ENCODE measurements at regions not wholly inside any gene's neighbourhood (a gene's known extent, or its start where the extent isn't known, plus 50 kb on each side); places are given as distances from the start of the nearest gene placed in this dataset.

DNA sequence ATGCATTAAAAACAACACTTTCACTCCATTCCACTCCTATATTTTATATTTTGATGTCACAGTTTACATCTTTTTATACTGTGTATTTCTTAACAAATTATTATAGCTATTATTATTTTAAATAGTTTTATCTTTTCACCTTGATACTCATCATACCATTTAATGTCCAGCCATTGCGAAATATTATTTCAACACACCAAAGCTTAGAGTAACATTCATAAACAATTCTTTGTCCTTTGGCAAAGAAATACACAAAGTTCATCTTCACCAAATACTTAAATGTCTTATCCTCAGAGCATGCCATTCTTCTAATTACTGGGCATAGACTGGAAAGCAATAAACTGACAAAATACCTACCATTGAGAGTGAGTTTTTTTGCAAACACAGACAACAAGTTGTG is 1963.4 kb upstream of the FLRT2 start:
- Histone ChIP-seq H3K4me1 (ENCODE audit: control insufficient read depth, insufficient read depth, low read length) (peaks cover 5% of the 10 kb centered on the region), H3K9me3 (ENCODE audit: control insufficient read depth, low read length) (peaks cover 5% of the 10 kb centered on the region), H3K4me3 (ENCODE audit: low read length) (no peak overlapping the region), H3K36me3 (ENCODE audit: control insufficient read depth, insufficient read depth, low read length, severe bottlenecking) (no peaks in the 10 kb centered on the region), H3K27me3 (replicated peaks; ENCODE audit: control insufficient read depth, insufficient read depth, low read length) (no peaks in the 10 kb centered on the region), H3K9ac (ENCODE audit: low read length) (no peak overlapping the region)
- DNase-seq (ENCODE audit: low read depth), result peak; percentile 39

DNA sequence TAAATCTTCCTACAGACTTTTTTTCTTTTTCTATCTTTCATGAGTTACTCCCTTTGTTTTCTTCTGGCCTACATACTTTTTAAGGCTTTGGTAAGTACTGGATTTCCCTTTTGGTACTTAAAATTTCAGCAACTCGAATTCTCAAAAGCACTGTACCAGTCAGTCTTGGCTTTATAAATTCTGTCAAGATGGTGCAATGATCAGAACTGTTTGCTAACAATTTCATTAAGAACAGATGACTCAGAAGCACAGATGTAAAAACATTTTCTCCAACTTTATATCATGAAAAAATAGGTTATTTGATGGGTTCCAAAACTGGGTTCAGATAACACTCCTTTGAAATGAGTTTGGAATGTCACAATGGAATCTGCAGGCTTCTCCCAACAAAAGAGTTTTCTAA is 1961.8 kb upstream of the FLRT2 start:
- Histone ChIP-seq H3K4me1 (ENCODE audit: control insufficient read depth, insufficient read depth, low read length) (peaks cover 5% of the 10 kb centered on the region), H3K9ac (ENCODE audit: low read length) (no peak overlapping the region), H3K27me3 (replicated peaks; ENCODE audit: control insufficient read depth, insufficient read depth, low read length) (no peaks in the 10 kb centered on the region), H3K9me3 (ENCODE audit: control insufficient read depth, low read length) (peaks cover 5% of the 10 kb centered on the region), H3K36me3 (ENCODE audit: control insufficient read depth, insufficient read depth, low read length, severe bottlenecking) (no peaks in the 10 kb centered on the region), H3K4me3 (ENCODE audit: low read length) (no peak overlapping the region)
- peak; percentile 78 for DNase-seq (ENCODE audit: low read depth)

DNA sequence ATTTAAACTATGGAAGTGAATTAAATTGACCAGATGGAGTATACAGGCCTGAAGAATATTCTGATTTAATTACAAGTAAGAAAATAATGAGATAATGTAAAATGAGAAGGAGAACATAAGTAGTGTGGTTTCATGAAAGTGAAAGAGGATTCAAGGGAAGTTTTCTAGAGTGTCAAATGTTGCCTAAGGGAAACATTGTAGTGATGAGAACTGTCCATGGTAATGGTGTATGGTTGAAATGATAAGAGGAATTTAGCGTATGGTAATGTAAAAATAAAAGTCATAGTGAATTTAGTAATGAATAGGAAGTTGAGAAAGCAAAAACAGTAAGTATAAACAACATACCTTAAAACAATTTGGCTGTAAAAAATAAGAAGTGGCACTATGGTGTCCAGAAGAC is 1954.6 kb upstream of the FLRT2 start:
- Histone ChIP-seq H3K9ac (ENCODE audit: low read length) (no peak overlapping the region), H3K4me1 (ENCODE audit: control insufficient read depth, insufficient read depth, low read length) (no peaks in the 10 kb centered on the region), H3K4me3 (ENCODE audit: low read length) (no peak overlapping the region), H3K27me3 (replicated peaks; ENCODE audit: control insufficient read depth, insufficient read depth, low read length) (no peaks in the 10 kb centered on the region), H3K36me3 (ENCODE audit: control insufficient read depth, insufficient read depth, low read length, severe bottlenecking) (no peaks in the 10 kb centered on the region), H3K9me3 (ENCODE audit: control insufficient read depth, low read length) (peaks cover 6% of the 10 kb centered on the region)
- peak; percentile 32 for DNase-seq (ENCODE audit: low read depth)

DNA sequence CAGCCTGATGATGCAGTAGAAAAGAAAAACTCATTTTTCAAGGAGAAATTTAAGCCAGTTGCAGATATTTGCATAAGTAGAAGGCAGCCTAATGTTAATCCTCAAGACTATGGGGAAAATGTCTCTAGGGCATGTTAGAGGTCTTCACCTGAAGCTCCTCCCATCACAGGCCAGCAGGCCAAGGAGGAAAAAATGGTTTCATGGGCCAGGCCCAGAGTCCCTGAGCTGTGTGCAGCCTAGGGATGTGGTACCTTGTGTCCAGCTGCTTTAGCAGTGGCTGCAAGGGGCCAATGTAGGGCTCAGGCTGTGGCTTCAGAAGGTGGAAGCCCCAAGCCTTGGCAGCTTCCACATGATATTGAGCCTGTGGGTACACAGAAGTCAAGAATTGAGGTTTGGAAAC is 1946.7 kb upstream of the FLRT2 start:
- Histone ChIP-seq H3K36me3 (ENCODE audit: control insufficient read depth, insufficient read depth, low read length, severe bottlenecking) (no peaks in the 10 kb centered on the region), H3K9me3 (ENCODE audit: control insufficient read depth, low read length) (peaks cover 4% of the 10 kb centered on the region), H3K9ac (ENCODE audit: low read length) (no peak overlapping the region), H3K4me1 (ENCODE audit: control insufficient read depth, insufficient read depth, low read length) (no peaks in the 10 kb centered on the region), H3K27me3 (replicated peaks; ENCODE audit: control insufficient read depth, insufficient read depth, low read length) (no peaks in the 10 kb centered on the region), H3K4me3 (ENCODE audit: low read length) (no peak overlapping the region)
- DNase-seq (ENCODE audit: low read depth), result no peak

- Histone ChIP-seq H3K4me1 (ENCODE audit: control insufficient read depth, insufficient read depth, low read length) (no peaks in the 10 kb centered on the region), H3K9ac (ENCODE audit: low read length) (no peak overlapping the region), H3K9me3 (ENCODE audit: control insufficient read depth, low read length) (no peaks in the 10 kb centered on the region), H3K27me3 (replicated peaks; ENCODE audit: control insufficient read depth, insufficient read depth, low read length) (no peaks in the 10 kb centered on the region), H3K4me3 (ENCODE audit: low read length) (no peak overlapping the region), H3K36me3 (ENCODE audit: control insufficient read depth, insufficient read depth, low read length, severe bottlenecking) (no peaks in the 10 kb centered on the region)
- no peak for DNase-seq (ENCODE audit: low read depth)
These were observed 1935.1 kb upstream of the FLRT2 start for GRCh38 chr14:83594874-83595273.

GRCh38 chr14:83607682-83608081 is 1922.3 kb upstream of the FLRT2 start:
- DNase-seq (ENCODE audit: low read depth), result no peak
- no peaks in the 10 kb centered on the region for H3K36me3 ChIP-seq (ENCODE audit: control insufficient read depth, insufficient read depth, low read length, severe bottlenecking)
- H3K9me3 ChIP-seq (ENCODE audit: control insufficient read depth, low read length), result no peaks in the 10 kb centered on the region

GRCh38 chr14:83611491-83611890 is 1918.5 kb upstream of the FLRT2 start:
- peak; percentile 41 for DNase-seq (ENCODE audit: low read depth)
- H3K4me3 ChIP-seq (ENCODE audit: low read length), result no peak overlapping the region
- H3K9me3 ChIP-seq (ENCODE audit: control insufficient read depth, low read length), result no peaks in the 10 kb centered on the region
- no peak overlapping the region for H3K9ac ChIP-seq (ENCODE audit: low read length)
- H3K36me3 ChIP-seq (ENCODE audit: control insufficient read depth, insufficient read depth, low read length, severe bottlenecking), result no peaks in the 10 kb centered on the region
- H3K27me3 ChIP-seq (replicated peaks; ENCODE audit: control insufficient read depth, insufficient read depth, low read length), result no peaks in the 10 kb centered on the region
- H3K4me1 ChIP-seq (ENCODE audit: control insufficient read depth, insufficient read depth, low read length), result no peaks in the 10 kb centered on the region

More at GRCh38 chr14:83607682-83608081, 1922.3 kb upstream of the FLRT2 start:
- Histone ChIP-seq H3K27me3 (replicated peaks; ENCODE audit: control insufficient read depth, insufficient read depth, low read length) (no peaks in the 10 kb centered on the region), H3K4me1 (ENCODE audit: control insufficient read depth, insufficient read depth, low read length) (no peaks in the 10 kb centered on the region), H3K9ac (ENCODE audit: low read length) (no peak overlapping the region), H3K4me3 (ENCODE audit: low read length) (no peak overlapping the region)

GRCh38 chr14:83611906-83612390 is 1918.0 kb upstream of the FLRT2 start:
- DNase-seq (ENCODE audit: low read depth), result no peak
- no peaks in the 10 kb centered on the region for H3K36me3 ChIP-seq (ENCODE audit: control insufficient read depth, insufficient read depth, low read length, severe bottlenecking)
- no peaks in the 10 kb centered on the region for H3K4me1 ChIP-seq (ENCODE audit: control insufficient read depth, insufficient read depth, low read length)
- H3K9ac ChIP-seq (ENCODE audit: low read length), result no peak overlapping the region
- no peaks in the 10 kb centered on the region for H3K9me3 ChIP-seq (ENCODE audit: control insufficient read depth, low read length)
- H3K27me3 ChIP-seq (replicated peaks; ENCODE audit: control insufficient read depth, insufficient read depth, low read length), result no peaks in the 10 kb centered on the region
- H3K4me3 ChIP-seq (ENCODE audit: low read length), result no peak overlapping the region

DNA sequence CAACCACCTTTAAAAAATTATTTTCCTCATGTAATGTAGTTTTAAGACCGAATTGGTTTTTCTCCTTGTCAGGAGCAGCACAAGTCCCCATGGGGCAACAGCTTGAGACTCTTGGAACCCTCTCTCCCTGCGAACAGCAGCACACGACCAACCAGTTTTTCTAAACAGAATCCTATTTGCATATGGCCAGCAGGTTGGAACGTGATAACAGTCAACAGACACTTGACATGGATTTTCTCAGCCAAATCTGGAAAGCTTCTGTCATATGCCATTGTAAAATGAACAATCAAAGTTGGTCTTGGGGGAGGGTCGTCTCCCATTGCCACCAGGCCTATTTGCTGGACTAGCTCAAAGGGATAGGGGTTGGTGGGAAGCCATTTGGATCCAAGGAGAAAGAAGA is 1915.0 kb upstream of the FLRT2 start:
- H3K9ac ChIP-seq (ENCODE audit: low read length), result no peak overlapping the region
- no peaks in the 10 kb centered on the region for H3K4me1 ChIP-seq (ENCODE audit: control insufficient read depth, insufficient read depth, low read length)
- no peak for DNase-seq (ENCODE audit: low read depth)
- no peaks in the 10 kb centered on the region for H3K36me3 ChIP-seq (ENCODE audit: control insufficient read depth, insufficient read depth, low read length, severe bottlenecking)
- H3K27me3 ChIP-seq (replicated peaks; ENCODE audit: control insufficient read depth, insufficient read depth, low read length), result no peaks in the 10 kb centered on the region
- H3K4me3 ChIP-seq (ENCODE audit: low read length), result no peak overlapping the region
- H3K9me3 ChIP-seq (ENCODE audit: control insufficient read depth, low read length), result no peaks in the 10 kb centered on the region

- Histone ChIP-seq H3K4me1 (ENCODE audit: control insufficient read depth, insufficient read depth, low read length) (no peaks in the 10 kb centered on the region), H3K4me3 (ENCODE audit: low read length) (no peak overlapping the region), H3K9me3 (ENCODE audit: control insufficient read depth, low read length) (no peaks in the 10 kb centered on the region), H3K9ac (ENCODE audit: low read length) (no peak overlapping the region), H3K27me3 (replicated peaks; ENCODE audit: control insufficient read depth, insufficient read depth, low read length) (no peaks in the 10 kb centered on the region), H3K36me3 (ENCODE audit: control insufficient read depth, insufficient read depth, low read length, severe bottlenecking) (no peaks in the 10 kb centered on the region)
- DNase-seq (ENCODE audit: low read depth), result no peak
These were observed 1905.4 kb upstream of the FLRT2 start for GRCh38 chr14:83624541-83624940.

- Histone ChIP-seq H3K9me3 (ENCODE audit: control insufficient read depth, low read length) (peaks cover 6% of the 10 kb centered on the region), H3K27me3 (replicated peaks; ENCODE audit: control insufficient read depth, insufficient read depth, low read length) (no peaks in the 10 kb centered on the region), H3K4me3 (ENCODE audit: low read length) (no peak overlapping the region), H3K9ac (ENCODE audit: low read length) (no peak overlapping the region), H3K4me1 (ENCODE audit: control insufficient read depth, insufficient read depth, low read length) (no peaks in the 10 kb centered on the region), H3K36me3 (ENCODE audit: control insufficient read depth, insufficient read depth, low read length, severe bottlenecking) (no peaks in the 10 kb centered on the region)
- DNase-seq (ENCODE audit: low read depth), result no peak
These were observed 1897.6 kb upstream of the FLRT2 start for GRCh38 chr14:83632375-83632774.

- Histone ChIP-seq H3K4me3 (ENCODE audit: low read length) (no peak overlapping the region), H3K9me3 (ENCODE audit: control insufficient read depth, low read length) (no peaks in the 10 kb centered on the region), H3K9ac (ENCODE audit: low read length) (no peak overlapping the region), H3K4me1 (ENCODE audit: control insufficient read depth, insufficient read depth, low read length) (no peaks in the 10 kb centered on the region), H3K36me3 (ENCODE audit: control insufficient read depth, insufficient read depth, low read length, severe bottlenecking) (no peaks in the 10 kb centered on the region), H3K27me3 (replicated peaks; ENCODE audit: control insufficient read depth, insufficient read depth, low read length) (no peaks in the 10 kb centered on the region)
- no peak for DNase-seq (ENCODE audit: low read depth)
These were observed 1891.0 kb upstream of the FLRT2 start for GRCh38 chr14:83638748-83639504.

All from adipocyte (in vitro differentiated cells).